GM23248 (cell line): ENCODE measurements at regions not wholly inside any gene's neighbourhood (a gene's known extent, or its start where the extent isn't known, plus 50 kb on each side); places are given as distances from the start of the nearest gene placed in this dataset.
"Not testable (repeated sequence)": the region's sequence is repeated elsewhere in the genome, so short reads cannot be mapped to it uniquely, and the experiment has no call there.

Experiments used
- DNase-seq: peaks from one replicate; pipeline ENCODE4 v3.0.0-alpha.2; 2015
- H2AFZ ChIP-seq: fragments of 200-600 bp; sonication (generic); 2 replicates; pipeline ENCODE4 v1.6.1; 2016; ENCODE audit warnings: antibody characterized with exemption
- H3F3A ChIP-seq: fragments of 200-600 bp; sonication (generic); 2 replicates; pipeline ENCODE4 v1.6.1; 2016; ENCODE audit warnings: mild to moderate bottlenecking, antibody characterized with exemption, mixed run types; ENCODE audit not compliant: insufficient read depth
- H3K27ac ChIP-seq: fragments of 200-600 bp; sonication (generic); 2 replicates; pipeline ENCODE4 v1.5.1; 2016; ENCODE audit warnings: mild to moderate bottlenecking
- H3K27me3 ChIP-seq: fragments of 200-600 bp; sonication (generic); replicated peaks from 2 replicates; pipeline ENCODE4 v1.6.1; 2016; ENCODE audit warnings: mild to moderate bottlenecking; ENCODE audit not compliant: insufficient read depth
- H3K36me3 ChIP-seq: fragments of 200-600 bp; sonication (generic); 2 replicates; pipeline ENCODE4 v1.6.1; 2016; ENCODE audit warnings: low read depth, mild to moderate bottlenecking
- H3K4me1 ChIP-seq: fragments of 200-600 bp; sonication (generic); 2 replicates; pipeline ENCODE4 v1.6.1; 2016; ENCODE audit warnings: mild to moderate bottlenecking; ENCODE audit not compliant: insufficient read depth
- H3K4me2 ChIP-seq: fragments of 200-600 bp; sonication (generic); one replicate; pipeline ENCODE4 v1.6.1; 2016; ENCODE audit warnings: mild to moderate bottlenecking; ENCODE audit not compliant: unreplicated experiment
- H3K4me3 ChIP-seq: fragments of 200-600 bp; sonication (generic); 2 replicates; pipeline ENCODE4 v1.5.1; 2016; ENCODE audit warnings: mild to moderate bottlenecking
- H3K79me2 ChIP-seq: fragments of 200-600 bp; sonication (generic); 2 replicates; pipeline ENCODE4 v1.6.1; 2016; ENCODE audit warnings: mild to moderate bottlenecking; ENCODE audit not compliant: insufficient read depth
- H3K9ac ChIP-seq: fragments of 200-600 bp; sonication (generic); 2 replicates; pipeline ENCODE4 v1.6.1; 2016; ENCODE audit warnings: mild to moderate bottlenecking
- H3K9me2 ChIP-seq: fragments of 200-600 bp; sonication (generic); 2 replicates; pipeline ENCODE4 v1.6.1; 2016; ENCODE audit warnings: mixed run types, mild to moderate bottlenecking, moderate library complexity; ENCODE audit not compliant: insufficient read depth
- H3K9me3 ChIP-seq: fragments of 200-600 bp; sonication (generic); one replicate; pipeline ENCODE4 v1.6.1; 2017; ENCODE audit warnings: low read depth
- H4K20me1 ChIP-seq: fragments of 200-600 bp; sonication (generic); 2 replicates; pipeline ENCODE4 v1.6.0; 2016; ENCODE audit not compliant: insufficient read depth
- EZH2 ChIP-seq: fragments of 200-600 bp; sonication (generic); IDR thresholded peaks from 2 replicates; pipeline ENCODE4 v1.6.1; 2018; ENCODE audit warnings: antibody characterized with exemption, mild to moderate bottlenecking; ENCODE audit not compliant: insufficient read depth, poor library complexity, severe bottlenecking
- EZH2phosphoT487 ChIP-seq: fragments of 200-600 bp; sonication (generic); IDR thresholded peaks from 2 replicates; pipeline ENCODE4 v1.6.1; 2018; ENCODE audit warnings: antibody characterized with exemption, moderate library complexity, mild to moderate bottlenecking, low read depth; ENCODE audit not compliant: insufficient read depth
- WGBS, 2 experiments: methylation state at CpG; one replicate each; pipeline ENCODE4 v1.1.6; 2015 to 2017; ENCODE audit warnings: low lambda C conversion rate in 2 of 2, low coverage in 1 of 2; ENCODE audit errors: missing lambda C conversion rate in 2 of 2; 5-methylcytosine and 5-hydroxymethylcytosine counted together
- in situ Hi-C: fragments of 300-500 bp; cut with MboI; formaldehyde crosslinking; loops from 2 replicates; pipeline ENCODE4 v1.15.0; 2020

- DNase-seq = no peak
- no peak overlapping the region for H3K4me3 ChIP-seq
- H3K27ac ChIP-seq = no peak overlapping the region
- TF ChIP-seq EZH2 (no peak), EZH2phosphoT487 (no peak)
- H4K20me1 ChIP-seq = no peaks in the 10 kb centered on the region
- no peaks in the 10 kb centered on the region for H3K27me3 ChIP-seq
- no peaks in the 10 kb centered on the region for H3K79me2 ChIP-seq
- H3K4me2 ChIP-seq = no peak overlapping the region
- in situ Hi-C loops = no loop called here
- no peaks in the 10 kb centered on the region for H3K9me3 ChIP-seq
- no peak overlapping the region for H3K9ac ChIP-seq
- H2AFZ ChIP-seq = no peak overlapping the region
- no peaks in the 10 kb centered on the region for H3K36me3 ChIP-seq
- no peaks in the 10 kb centered on the region for H3K9me2 ChIP-seq
- H3F3A ChIP-seq = no peaks in the 10 kb centered on the region
- WGBS, 2 experiments = 76 to 80% methylated on average over 7 of the region's 7 CpGs
- no peaks in the 10 kb centered on the region for H3K4me1 ChIP-seq
Observed at GRCh38 chr12:96104566-96104965, 69.2 kb upstream of the LTA4H start.

DNA sequence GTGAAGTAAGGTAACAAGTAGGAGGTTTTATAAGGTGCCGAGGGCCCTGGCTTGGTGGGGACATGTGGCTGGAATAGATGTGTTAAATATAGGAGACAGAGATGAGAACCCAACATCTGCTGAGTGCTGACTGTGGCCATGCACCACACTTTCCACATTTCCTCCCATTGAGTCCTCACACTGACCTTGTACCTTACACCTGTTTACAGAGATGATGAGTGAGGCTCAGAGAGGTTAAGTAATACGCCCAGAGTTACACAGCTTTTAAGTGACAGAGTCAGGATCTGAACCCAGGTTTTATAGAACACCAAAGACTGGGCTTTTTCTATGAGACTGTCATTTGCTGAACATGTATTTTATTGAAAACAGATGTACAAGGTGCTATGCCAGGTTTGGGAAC lies 70.8 kb upstream of the LTA4H start:
- Histone ChIP-seq H3K27ac (no peak overlapping the region), H3K36me3 (no peaks in the 10 kb centered on the region), H3K4me3 (no peak overlapping the region), H3K9me2 (no peaks in the 10 kb centered on the region), H3K4me2 (no peak overlapping the region), H3K27me3 (no peaks in the 10 kb centered on the region), H3K9ac (no peak overlapping the region), H3K4me1 (no peaks in the 10 kb centered on the region), H4K20me1 (no peaks in the 10 kb centered on the region), H3K9me3 (no peaks in the 10 kb centered on the region), H3K79me2 (no peaks in the 10 kb centered on the region), H2AFZ (no peak overlapping the region), H3F3A (no peaks in the 10 kb centered on the region)
- in situ Hi-C loops = no loop called here
- TF ChIP-seq EZH2 = no peak
- TF ChIP-seq EZH2phosphoT487 = no peak
- WGBS, 2 experiments = 50 to 54% methylated on average over 2 of the region's 2 CpGs
- no peak for DNase-seq

DNA sequence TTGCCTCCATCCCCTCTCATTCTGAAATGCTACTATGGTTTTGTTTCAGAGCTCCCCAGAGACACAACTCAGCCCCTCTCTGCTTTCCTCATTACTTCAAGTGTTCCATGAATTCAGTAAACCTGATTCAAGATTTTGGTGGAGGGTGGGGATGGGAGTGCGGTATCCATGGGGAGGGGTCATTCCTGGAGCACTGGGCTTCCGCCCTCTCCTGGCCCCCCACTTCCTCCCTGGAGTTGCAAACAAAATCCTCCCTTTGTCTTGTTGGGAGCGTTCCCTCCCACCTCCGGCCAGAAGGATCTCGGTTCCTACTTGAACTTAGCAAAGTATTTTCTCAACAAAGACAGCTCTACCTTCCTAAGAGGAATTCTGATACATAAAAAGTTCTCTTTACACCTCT lies 71.8 kb upstream of the LTA4H start:
- Histone ChIP-seq H3F3A (no peaks in the 10 kb centered on the region), H3K9ac (no peak overlapping the region), H3K4me3 (no peak overlapping the region), H4K20me1 (no peaks in the 10 kb centered on the region), H3K9me3 (no peaks in the 10 kb centered on the region), H3K27me3 (peaks cover 3% of the 10 kb centered on the region), H3K36me3 (no peaks in the 10 kb centered on the region), H3K4me2 (no peak overlapping the region), H3K27ac (no peak overlapping the region), H3K4me1 (no peaks in the 10 kb centered on the region), H3K9me2 (no peaks in the 10 kb centered on the region), H2AFZ (no peak overlapping the region), H3K79me2 (no peaks in the 10 kb centered on the region)
- WGBS, 2 experiments = 71 to 72% methylated on average over 5 of the region's 5 CpGs
- in situ Hi-C loops = no loop called here
- no peak for TF ChIP-seq EZH2phosphoT487
- TF ChIP-seq EZH2 = no peak
- DNase-seq = no peak

GRCh38 chr12:96108321-96108720 lies 72.9 kb upstream of the LTA4H start:
- no peaks in the 10 kb centered on the region for H3F3A ChIP-seq
- H3K4me3 ChIP-seq = no peak overlapping the region
- no peak for TF ChIP-seq EZH2phosphoT487
- no peak for TF ChIP-seq EZH2
- H2AFZ ChIP-seq = no peak overlapping the region
- no peaks in the 10 kb centered on the region for H3K79me2 ChIP-seq
- no peaks in the 10 kb centered on the region for H3K9me3 ChIP-seq
- no peak overlapping the region for H3K4me2 ChIP-seq
- peaks cover 3% of the 10 kb centered on the region for H3K27me3 ChIP-seq
- H3K4me1 ChIP-seq = no peaks in the 10 kb centered on the region
- H3K27ac ChIP-seq = no peak overlapping the region
- no peaks in the 10 kb centered on the region for H3K9me2 ChIP-seq
- in situ Hi-C loops = no loop called here
- DNase-seq = no peak
- no peak overlapping the region for H3K9ac ChIP-seq
- no peaks in the 10 kb centered on the region for H4K20me1 ChIP-seq
- H3K36me3 ChIP-seq = no peaks in the 10 kb centered on the region
- WGBS, 2 experiments = 53 to 60% methylated on average over 10 to 11 of the region's 11 CpGs

- H3K27ac ChIP-seq, H3K79me2 ChIP-seq, H3K4me1 ChIP-seq, H3K9ac ChIP-seq, in situ Hi-C loops, H3K27me3 ChIP-seq, DNase-seq, H2AFZ ChIP-seq, H3K9me3 ChIP-seq, H4K20me1 ChIP-seq, H3K9me2 ChIP-seq, H3K36me3 ChIP-seq, H3K4me3 ChIP-seq, H3F3A ChIP-seq, H3K4me2 ChIP-seq: not testable (repeated sequence)
- WGBS, 2 experiments = 87% methylated on average over 18 to 29 of the region's 31 CpGs
Observed at GRCh38 chr12:96108941-96109340, 73.6 kb upstream of the LTA4H start.
